Non-pigmented ciliary epithelial cell (primary cell): ENCODE measurements at regions not wholly inside any gene's neighbourhood (a gene's known extent, or its start where the extent isn't known, plus 50 kb on each side); places are given as distances from the start of the nearest gene placed in this dataset.
"Not testable (repeated sequence)": the region's sequence is repeated elsewhere in the genome, so short reads cannot be mapped to it uniquely, and the experiment has no call there.

Experiments used
- DNase-seq: peaks from one replicate; pipeline ENCODE4 v3.0.0-alpha.2; 2010; ENCODE audit warnings: low read depth

DNA sequence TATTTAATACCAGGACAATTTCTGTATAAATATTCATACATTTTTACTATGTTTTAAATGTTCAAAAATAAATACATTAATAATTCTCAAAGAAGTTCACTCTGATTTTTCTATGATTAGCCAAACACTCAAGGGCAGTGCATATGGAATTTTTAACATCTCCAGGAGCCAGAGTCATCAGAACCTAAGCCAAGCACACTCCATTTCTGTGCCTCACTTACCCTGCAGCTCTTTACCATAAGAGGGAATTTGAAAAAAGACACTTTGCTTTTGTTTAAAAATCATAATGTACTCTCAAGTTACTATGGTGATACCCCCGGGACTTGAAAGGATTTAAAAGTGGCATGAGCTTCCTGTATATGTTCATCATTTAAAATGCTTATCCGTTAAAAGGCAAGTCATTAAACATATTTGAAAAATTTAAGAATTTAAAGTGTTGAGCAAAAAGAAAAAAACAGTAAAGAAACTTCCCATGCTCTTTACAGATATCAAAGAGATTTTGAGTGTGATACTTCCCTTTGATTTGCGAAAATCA lies 747.4 kb upstream of the NECTIN3 start:
- no peak for DNase-seq

DNA sequence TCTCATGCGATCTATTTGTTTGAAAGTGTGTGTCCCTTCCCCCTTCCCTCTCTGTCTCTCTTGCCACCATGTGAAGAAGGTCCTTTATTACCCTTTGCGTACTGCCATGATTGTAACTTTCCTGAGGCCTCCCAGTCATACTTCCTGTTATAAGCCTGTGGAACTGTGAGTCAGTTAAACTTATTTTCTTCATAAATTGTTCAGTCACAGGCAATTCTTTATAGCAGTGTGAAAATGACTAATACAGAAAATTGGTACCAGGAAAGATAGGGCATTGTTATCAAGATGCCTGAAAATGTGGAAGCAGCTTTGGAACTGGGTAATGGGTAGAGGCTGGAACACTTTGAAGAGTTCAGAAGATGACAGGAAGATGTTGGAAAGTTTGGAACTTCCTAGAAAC lies 743.7 kb upstream of the NECTIN3 start:
- no peak for DNase-seq

- not testable (repeated sequence) for DNase-seq
These were observed 740.1 kb upstream of the NECTIN3 start for GRCh38 chr3:110331562-110331961.

GRCh38 chr3:110332629-110333028 lies 739.0 kb upstream of the NECTIN3 start:
- no peak for DNase-seq

- DNase-seq, result no peak
These were observed 730.6 kb upstream of the NECTIN3 start for GRCh38 chr3:110341047-110341446.

DNA sequence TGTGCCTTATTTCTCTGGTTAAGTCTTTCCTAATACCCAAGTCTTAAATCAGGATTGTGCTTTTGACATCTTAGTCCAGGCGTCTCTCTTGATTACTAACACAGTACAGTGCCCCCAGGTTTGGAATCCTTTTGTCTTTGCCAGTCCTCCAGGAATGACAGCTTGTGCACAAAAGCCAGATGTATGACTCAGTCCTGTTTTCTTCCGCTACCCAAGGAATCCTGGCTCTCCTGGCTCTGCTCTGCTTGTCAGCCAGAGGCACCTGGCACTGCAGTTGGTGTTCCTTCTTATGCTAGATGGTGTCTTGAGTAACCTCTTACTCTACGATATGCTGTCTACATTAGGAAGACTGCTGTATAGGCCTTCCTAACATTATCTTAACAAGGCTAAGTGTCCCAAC lies 728.2 kb upstream of the NECTIN3 start:
- no peak for DNase-seq

GRCh38 chr3:110343945-110344344 lies 727.7 kb upstream of the NECTIN3 start:
- DNase-seq, result no peak

DNA sequence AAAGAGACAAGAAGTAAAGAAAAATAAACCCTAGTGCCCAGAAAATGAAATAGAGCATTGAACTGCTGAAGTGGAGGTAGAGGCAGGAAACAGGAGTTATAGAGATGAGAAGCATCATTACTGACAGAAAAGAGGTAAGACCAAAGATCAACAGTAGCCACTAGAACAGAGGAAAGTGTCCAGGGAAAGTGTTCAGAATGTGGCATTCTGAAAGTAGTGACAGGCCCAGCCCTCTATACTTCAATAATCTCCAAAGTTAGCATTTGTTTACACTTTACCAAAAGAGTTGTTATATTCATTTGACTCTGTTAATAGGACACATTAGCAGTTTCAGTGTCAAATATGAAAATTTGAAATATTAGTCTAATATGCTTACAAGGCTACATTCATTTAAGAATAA lies 727.1 kb upstream of the NECTIN3 start:
- no peak for DNase-seq

DNA sequence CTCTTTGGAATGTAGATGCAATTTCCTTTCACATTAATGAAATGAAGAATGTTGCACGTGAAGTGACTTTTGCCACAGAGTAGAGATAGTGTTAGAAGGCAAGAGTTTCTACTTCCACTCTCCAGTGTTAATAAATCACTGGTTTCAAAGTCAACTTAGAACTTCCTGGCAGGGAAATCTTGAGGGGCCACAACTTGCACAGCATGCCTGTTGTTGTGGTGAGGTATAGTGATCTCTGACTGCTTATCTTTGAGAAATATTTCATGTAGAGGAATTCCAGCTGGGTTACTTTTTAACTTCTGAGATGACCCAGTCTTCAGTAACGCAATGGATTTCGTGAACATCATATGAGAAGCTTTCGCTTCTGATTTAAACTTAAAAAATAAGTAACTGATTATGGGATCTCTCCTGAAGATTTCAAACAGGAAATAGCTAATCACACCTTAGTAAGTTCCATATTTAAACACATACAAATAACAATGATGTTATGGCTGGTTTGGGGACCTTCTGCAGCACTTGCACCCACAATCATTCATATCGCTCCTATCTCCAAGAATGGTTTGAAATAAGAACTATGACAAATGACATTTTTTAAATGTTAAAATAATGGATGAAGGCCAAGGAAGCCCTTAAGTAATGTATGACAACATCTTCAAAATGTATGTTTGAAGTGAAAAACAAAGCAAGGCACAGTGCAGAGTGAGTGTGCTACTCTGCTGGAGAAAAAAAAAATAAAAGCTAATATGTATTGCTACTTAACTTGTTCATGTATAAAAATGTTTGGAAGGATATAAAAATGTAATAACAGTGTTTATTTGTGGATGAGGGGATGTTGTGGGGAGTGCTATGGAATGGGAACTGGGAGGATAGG lies 726.5 kb upstream of the NECTIN3 start:
- DNase-seq, result no peak

GRCh38 chr3:110349295-110349694 lies 722.3 kb upstream of the NECTIN3 start:
- no peak for DNase-seq

DNA sequence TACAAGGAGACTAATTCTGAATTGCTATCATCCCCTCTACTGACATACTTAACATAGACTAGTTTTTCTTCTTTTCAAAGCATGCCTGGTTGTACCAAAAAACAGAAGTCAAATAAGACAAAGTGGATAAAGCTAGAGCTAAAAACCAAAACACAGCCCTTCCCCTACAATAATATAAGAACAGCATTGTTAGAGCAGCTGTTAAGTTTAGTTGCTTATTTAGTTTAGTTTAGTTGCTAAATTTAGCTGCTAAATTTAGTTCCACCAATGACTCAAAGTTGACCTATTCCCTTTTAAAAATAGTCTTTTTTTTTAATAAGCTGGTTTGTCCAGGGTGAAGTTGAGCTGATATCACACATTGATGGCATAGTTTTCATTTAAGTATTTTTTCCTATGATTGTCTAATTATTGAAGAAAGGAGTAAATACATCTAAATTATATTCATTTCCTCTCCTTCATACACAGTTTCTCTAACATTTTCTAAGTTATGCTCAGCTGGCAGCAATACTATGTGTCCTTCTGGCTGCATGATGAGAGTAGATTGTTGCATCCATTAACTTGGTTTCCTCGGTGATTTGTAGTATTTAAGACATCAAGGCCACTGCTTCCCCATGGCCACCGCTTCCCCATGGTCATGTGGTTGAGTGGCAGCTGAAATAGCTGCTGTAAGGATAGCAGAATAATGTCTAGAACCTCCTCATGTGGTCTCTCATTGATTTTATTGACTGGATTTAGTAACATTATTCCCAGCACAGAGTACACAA lies 718.6 kb upstream of the NECTIN3 start:
- DNase-seq, result no peak

DNA sequence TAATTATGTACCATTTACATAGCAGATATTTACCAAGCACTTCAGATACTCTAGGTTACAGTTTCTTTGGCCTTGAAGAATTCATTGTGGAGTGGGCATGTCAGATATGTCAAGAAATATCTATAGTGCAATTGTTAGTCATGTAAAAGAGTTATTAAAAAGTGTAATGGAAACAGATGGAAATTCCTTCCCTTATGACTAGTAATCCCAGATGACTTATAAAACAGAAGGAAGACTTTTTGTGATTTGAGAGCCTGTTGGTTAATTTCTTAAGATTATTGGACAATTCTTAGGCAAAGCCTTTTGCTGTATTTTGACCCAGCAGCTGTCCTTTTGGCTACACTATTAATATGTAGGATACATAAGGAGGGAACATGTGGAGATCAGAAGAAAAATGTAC lies 708.9 kb upstream of the NECTIN3 start:
- no peak for DNase-seq

DNA sequence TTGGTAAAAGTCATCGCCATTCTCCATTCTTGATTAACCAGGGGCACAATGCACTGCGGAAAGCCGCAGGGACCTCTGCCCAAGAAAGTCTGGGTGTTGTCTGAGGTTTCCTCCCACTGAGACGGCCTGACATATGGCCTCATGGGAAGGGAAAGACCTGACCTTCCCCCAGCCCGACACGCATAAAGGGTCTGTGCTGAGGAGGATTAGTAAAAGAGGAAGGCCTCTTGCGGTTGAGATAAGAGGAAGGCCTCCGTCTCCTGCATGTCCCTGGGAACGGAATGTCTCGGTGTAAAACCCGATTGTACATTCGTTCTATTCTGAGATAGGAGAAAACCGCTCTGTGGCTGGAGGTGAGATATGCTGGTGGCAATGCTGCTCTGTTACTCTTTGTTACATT lies 704.3 kb upstream of the NECTIN3 start:
- DNase-seq, result not testable (repeated sequence)

GRCh38 chr3:110375751-110376518 lies 695.7 kb upstream of the NECTIN3 start:
- no peak for DNase-seq

GRCh38 chr3:110378481-110378880 lies 693.1 kb upstream of the NECTIN3 start:
- no peak for DNase-seq

DNA sequence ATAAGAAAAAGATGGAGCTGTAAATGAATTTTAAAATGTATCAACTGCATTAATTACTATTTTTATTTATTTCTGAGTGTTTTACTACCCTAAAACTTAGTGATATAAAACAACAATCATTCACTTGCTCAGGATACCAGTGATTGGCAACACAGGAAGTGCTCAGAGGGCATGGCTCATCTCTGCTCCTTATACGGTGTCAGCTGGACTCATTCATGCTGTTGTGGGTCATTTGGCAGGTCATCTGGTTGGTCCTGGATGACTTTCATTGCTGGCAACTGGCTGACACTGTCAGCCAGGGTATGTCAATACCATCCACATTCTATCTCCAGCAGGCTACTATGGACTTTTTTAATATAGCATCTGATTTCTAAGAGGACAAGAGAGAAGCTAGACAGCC lies 689.6 kb upstream of the NECTIN3 start:
- no peak for DNase-seq

DNA sequence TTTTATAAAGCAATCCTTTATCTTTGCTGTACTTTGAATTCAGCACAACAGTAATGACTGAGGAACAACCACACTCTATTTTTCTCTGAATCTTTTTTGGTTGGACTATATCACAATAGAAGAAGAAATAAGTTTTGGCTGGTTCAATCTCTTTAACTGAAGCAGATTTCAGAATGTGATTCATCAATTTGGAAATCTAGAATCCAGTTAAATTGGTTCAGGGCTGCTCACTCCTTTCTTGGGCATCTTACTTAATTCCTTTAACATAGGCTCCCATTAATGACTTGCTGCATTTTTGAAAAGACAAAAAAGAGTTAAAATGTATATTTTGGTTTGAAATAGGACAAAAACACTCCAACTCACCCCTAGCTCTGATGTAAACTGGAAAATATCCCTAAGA lies 688.3 kb upstream of the NECTIN3 start:
- DNase-seq, result no peak

- peak; percentile 35 for DNase-seq
These were observed 687.0 kb upstream of the NECTIN3 start for GRCh38 chr3:110384601-110385000.

DNA sequence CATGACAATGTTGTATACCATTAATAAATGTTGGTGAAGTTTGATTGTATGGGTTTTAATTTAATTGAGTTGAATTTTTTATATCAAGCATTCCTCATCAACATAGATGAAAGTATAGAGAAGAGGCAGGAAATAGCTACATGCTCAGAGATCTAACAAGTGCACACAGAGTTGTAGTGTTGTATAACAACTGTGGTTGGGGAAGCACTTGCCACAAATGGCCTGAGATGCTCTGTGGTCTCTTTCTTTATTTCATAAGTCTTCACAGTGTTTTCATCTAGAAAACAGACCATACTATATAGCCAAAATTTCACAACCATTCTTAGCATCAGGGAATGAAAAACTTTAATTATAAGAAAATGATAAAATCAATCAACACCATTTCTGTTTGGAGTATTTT lies 682.6 kb upstream of the NECTIN3 start:
- no peak for DNase-seq

DNA sequence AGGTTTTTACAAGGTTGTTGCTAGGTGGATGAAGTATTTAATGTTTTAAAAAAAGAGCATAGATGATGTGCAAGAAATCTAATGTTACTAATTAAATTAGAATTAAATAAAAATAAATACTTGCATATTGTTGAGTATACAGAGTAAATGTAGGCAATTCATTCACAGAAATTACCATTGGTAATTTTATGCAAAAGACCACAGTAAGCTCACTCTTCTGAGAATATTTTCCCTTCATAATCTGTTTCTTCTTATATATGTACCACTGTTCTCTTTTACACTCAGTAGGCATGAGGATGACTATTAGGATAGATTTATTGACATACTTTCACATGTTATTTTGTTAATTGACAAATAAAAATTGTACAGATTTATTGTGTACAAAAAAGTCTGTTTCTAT lies 681.2 kb upstream of the NECTIN3 start:
- DNase-seq, result no peak

DNA sequence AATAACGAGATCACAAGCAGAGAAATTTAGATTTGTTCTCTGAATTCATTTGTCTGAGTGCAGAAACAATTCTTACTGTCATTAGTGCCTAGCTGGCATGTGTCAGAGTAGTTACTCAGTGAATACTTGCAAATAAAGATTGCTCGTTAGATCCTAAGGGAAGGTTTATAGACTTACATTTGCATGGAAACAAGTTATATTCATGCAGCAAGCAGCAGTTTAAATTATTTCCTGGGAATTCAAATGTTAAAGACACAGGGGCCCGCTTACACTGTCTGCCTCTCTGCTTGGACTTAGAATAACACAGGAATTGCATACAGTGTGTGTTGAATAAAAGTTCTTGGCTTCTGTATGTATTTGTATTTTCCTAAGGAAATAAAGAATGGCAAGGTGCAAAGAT lies 680.6 kb upstream of the NECTIN3 start:
- DNase-seq, result no peak

DNA sequence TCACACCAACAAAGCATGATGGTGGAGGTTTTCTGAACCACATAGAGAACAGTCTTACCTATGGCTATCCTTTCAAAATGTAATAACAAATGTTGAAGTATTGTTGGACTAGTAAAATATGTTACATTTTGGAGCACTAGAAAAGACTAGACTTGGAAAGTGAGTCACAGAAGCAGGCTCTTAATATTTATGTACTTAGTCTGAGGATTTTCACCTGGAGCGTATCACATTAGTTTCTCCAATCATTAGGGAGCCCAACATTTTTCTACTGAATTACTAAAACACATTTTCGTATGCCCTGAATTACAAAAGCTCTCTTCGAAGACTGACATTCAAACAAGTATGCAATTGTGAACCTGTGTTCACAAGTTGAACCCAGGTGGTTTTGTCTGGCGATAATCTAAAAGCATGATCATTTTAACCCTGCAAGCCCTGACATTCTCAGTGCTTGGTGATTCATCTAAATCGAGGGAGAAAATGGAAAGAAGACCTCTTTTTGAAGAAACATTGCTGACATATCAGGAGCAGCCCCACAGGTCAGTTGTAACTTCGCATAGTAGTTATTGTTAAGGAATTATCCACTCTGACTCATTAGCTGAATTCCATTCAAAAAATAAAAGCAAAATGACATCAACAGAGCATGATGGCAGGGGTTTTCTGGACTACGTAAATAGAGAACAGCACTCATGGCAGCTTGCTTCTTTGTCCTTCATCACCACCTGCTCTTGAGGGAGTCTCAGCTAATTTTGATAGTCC lies 679.8 kb upstream of the NECTIN3 start:
- no peak for DNase-seq
